Suprapubic skin (tissue), 4 donors: ENCODE measurements at regions not wholly inside any gene's neighbourhood (a gene's known extent, or its start where the extent isn't known, plus 50 kb on each side); places are given as distances from the start of the nearest gene placed in this dataset.

Experiments
- DNase-seq, 2 donors: peaks; one replicate each; pipeline ENCODE4 v3.0.0-alpha.2; 2019; ENCODE audit warnings: low spot score in 2 of 2
- H3K27ac ChIP-seq: fragments of 200-600 bp; sonication (generic); one replicate; pipeline ENCODE4 v1.5.1; 2019
- H3K27me3 ChIP-seq: fragments of 200-600 bp; sonication (generic); one replicate; pipeline ENCODE4 v1.5.1; 2019
- H3K36me3 ChIP-seq: fragments of 200-600 bp; sonication (generic); one replicate; pipeline ENCODE4 v1.5.1; 2019
- H3K4me1 ChIP-seq: fragments of 200-600 bp; sonication (generic); one replicate; pipeline ENCODE4 v1.5.1; 2019
- H3K4me3 ChIP-seq: fragments of 200-600 bp; sonication (generic); one replicate; pipeline ENCODE4 v1.5.1; 2019; ENCODE audit warnings: mild to moderate bottlenecking
- H3K9me3 ChIP-seq: fragments of 200-600 bp; sonication (generic); one replicate; pipeline ENCODE4 v1.5.1; 2019
- CTCF ChIP-seq, 2 donors: fragments of 200-600 bp in 1 of 2; fragments of 450-650 bp in 1 of 2; sonication (generic) in 1 of 2; IDR thresholded peaks; one replicate each; pipeline ENCODE4 v1.5.1; 2016 to 2019; ENCODE audit warnings: antibody characterized with exemption in 2 of 2, mild to moderate bottlenecking in 1 of 2, moderate library complexity in 1 of 2
- EP300 ChIP-seq: sonication (generic); formaldehyde crosslinking; IDR thresholded peaks from one replicate; pipeline ENCODE4 v1.6.1; 2017; ENCODE audit warnings: antibody characterized with exemption
- POLR2A ChIP-seq, 2 donors: fragments of 450-650 bp; IDR thresholded peaks; one replicate each; pipeline ENCODE4 v1.6.1; 2017; ENCODE audit warnings: antibody characterized with exemption in 2 of 2, mild to moderate bottlenecking in 2 of 2, moderate library complexity in 2 of 2
- POLR2AphosphoS5 ChIP-seq, 3 donors: sonication (generic); formaldehyde crosslinking; IDR thresholded peaks; one replicate each; pipeline ENCODE4 v1.6.1; 2017; ENCODE audit warnings: antibody characterized with exemption in 3 of 3
- WGBS: methylation state at CpG from one replicate; pipeline ENCODE4 v1.1.5; 2018; 5-methylcytosine and 5-hydroxymethylcytosine counted together

DNA sequence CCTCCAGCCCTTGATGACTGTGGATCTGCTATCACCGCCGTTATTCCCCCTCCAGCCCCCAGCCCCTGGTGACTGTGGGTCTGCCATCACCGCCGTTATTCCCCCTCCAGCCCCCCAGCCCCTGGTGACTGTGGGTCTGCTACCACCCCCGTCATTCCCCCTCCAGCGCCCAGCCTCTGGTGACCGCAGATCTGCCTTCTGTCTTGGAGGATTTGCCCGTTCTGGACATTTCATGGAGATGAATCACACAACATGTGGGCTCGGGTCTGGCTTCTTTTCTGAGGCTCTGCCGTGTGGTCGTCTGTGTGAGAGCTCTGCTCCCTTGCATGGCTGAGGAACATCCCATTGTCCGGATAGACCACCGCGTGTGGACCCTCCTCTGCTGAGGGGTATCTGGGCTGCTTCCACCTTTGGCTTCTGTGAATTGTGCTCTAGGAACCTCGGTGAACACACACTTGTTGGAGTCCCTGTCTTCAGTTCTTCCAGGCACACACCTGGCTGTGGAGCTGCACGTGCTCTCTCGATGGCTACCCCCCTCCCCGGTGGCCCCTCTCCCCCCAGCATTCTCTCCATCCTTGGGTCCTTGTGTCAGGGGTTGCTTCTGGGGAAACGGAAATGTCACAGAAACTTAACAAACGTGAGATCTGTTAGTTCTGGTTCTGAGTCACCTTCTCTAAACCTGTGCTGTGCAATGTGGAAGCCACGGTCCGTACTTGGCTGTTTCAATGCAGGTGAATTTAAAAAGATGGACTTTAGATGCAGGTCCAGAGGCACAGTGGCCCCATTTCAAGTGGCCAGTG, 105.3 kb upstream of the COL5A1 start:
- TF ChIP-seq POLR2AphosphoS5 (IDR thresholded peaks at IDR 0.05) (no peak), CTCF (IDR thresholded peaks at IDR 0.05) (no peak), EP300 (no peak), POLR2A (IDR thresholded peaks at IDR 0.05) (no peak)
- H3K27me3 ChIP-seq = peaks cover 33% of the 10 kb centered on the region
- no peak overlapping the region for H3K27ac ChIP-seq
- WGBS = 44% methylated on average over 14 of the region's 22 CpGs
- no peak overlapping the region for H3K4me3 ChIP-seq
- no peaks in the 10 kb centered on the region for H3K9me3 ChIP-seq
- no peak for DNase-seq
- H3K36me3 ChIP-seq = no peaks in the 10 kb centered on the region
- H3K4me1 ChIP-seq = peaks cover 4% of the 10 kb centered on the region

DNA sequence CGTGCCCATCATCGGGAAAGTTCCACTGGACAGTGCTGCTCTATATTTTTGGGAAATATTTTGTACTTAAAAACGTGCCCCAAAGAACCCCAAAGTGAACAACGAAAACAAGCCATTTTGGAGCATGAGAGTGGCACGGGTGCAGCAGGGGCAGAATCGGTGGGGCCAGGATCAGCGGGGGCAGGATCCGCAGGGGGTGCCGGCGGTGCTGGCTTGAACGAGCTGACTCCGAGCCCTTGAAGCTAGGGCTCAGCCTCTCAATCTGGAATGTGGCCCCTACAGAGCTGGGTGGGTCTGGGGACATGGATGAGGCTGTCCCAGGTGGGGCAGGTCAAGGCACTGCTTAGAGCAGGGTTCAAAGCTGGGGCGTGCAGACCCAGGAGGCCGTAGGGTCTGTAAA, 104.7 kb upstream of the COL5A1 start:
- WGBS = 92% methylated on average over 13 of the region's 14 CpGs
- Histone ChIP-seq H3K36me3 (no peaks in the 10 kb centered on the region), H3K4me1 (peaks cover 4% of the 10 kb centered on the region), H3K27me3 (peaks cover 33% of the 10 kb centered on the region), H3K4me3 (no peak overlapping the region), H3K9me3 (no peaks in the 10 kb centered on the region), H3K27ac (no peak overlapping the region)
- no peak for DNase-seq
- TF ChIP-seq POLR2AphosphoS5 (IDR thresholded peaks at IDR 0.05) (no peak), POLR2A (IDR thresholded peaks at IDR 0.05) (no peak), CTCF (IDR thresholded peaks at IDR 0.05) (no peak), EP300 (no peak)

DNA sequence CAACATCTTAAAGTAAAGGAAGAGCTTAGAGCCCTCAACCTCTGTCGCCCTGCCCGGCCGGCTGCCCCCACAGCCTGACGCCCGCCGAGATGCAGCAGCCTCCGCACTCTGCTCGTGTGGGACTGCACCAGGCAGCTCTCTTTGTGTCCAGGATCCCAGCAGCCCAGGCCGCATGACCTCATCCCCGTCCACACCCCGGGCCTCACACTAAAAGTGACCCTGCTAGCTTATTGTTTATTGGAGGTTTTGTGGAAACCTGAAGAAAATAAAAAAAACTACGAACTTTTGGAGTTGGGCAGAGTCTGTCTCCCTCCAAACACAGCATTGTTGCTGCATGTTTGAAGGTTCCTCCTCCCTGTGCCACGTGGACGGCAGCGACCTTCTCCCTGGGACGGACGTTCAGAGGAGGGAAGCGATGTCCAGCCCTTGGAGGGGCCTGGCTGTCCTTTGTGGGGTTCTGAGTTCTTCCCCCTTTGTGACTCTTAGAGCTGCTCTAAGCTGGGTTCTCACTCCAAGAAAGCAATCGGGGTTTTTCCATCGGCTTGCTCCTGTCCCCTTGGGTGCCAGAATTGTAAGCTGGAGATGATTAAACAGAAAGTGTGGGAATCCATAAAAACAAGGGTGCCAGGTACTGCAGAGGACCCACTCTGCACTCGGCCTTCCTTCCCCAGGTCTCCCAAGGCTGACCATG, 103.5 kb upstream of the COL5A1 start:
- Histone ChIP-seq H3K27me3 (peaks cover 33% of the 10 kb centered on the region), H3K36me3 (no peaks in the 10 kb centered on the region), H3K9me3 (no peaks in the 10 kb centered on the region), H3K27ac (peak overlapping the region; percentile 59), H3K4me3 (no peak overlapping the region), H3K4me1 (peaks cover 4% of the 10 kb centered on the region)
- TF ChIP-seq EP300 (no peak), POLR2AphosphoS5 (IDR thresholded peaks at IDR 0.05) (no peak), POLR2A (IDR thresholded peaks at IDR 0.05) (no peak), CTCF (IDR thresholded peaks at IDR 0.05) (no peak)
- 51% methylated on average over 15 of the region's 21 CpGs for WGBS
- DNase-seq = no peak

DNA sequence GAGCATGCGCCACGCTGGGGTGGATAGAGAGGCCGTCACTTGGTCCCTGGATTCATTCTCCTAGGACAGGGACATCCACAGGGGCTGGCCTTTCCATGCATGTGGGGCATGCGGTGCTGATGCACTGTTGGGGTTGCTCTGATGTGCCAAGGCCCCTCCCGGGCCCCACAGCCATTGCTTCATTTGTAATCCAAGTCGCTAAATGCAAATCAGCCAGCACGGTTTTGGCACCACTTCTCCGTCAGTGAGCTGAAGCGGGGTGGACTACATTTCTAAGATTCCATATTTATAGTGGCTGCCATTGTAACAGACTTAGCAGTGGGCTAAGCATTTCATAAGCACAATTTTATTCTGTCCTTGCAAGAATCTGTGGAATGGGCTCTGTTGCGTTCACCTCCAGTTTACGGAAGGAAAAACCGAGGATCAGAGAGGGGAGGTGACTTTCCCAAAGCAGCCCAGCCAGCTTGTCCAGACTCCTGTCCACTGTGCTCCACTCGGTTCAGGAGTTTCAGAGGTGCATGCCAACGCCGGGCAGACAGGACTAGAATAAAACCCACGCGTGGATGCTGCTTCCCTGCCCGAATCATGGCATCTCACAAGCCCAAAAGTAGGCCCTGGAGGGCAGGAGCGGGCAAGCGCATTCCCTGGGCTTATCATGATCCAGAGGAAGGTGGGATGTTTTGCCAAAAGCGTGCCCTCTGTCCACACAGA, 102.6 kb upstream of the COL5A1 start:
- TF ChIP-seq POLR2A (IDR thresholded peaks at IDR 0.05) (no peak), POLR2AphosphoS5 (IDR thresholded peaks at IDR 0.05) (peak in 1 of 3 donors; percentile 40)
- DNase-seq = no peak
- 52% methylated on average over 21 of the region's 21 CpGs for WGBS
- Histone ChIP-seq H3K36me3 (no peaks in the 10 kb centered on the region), H3K27ac (peak overlapping the region; percentile 59), H3K4me1 (peaks cover 4% of the 10 kb centered on the region), H3K9me3 (no peaks in the 10 kb centered on the region), H3K27me3 (peaks cover 33% of the 10 kb centered on the region), H3K4me3 (no peak overlapping the region)

DNA sequence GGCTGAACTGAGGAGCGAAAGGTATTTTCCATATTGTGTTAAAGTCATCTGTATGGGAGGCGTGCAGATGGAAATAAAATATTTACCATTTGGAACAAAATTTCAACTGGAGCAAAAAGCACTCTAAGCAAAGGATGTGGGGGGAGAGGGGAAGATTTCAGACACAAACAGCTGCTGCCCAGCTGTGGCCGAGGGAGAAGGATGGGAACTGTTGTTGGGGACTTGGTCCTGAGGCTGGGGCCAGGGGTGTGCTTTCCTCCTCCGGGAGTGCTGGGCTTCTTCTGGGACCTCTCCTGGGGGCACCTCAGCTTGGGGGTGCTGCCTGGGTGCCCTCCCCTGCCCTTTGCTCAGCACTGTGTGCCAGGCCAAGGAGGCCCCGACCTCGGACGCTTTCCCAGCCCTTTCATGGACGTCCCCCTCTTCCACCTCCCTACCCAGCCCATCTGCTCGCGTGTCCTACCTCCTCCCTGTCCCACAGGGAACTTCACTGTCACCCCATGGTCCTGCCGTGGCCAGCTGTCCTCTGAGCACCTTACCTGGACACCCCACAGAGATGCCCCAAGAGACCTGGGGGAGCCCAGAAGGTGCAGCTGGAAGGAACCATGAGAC, 101.9 kb upstream of the COL5A1 start:
- peaks cover 29% of the 10 kb centered on the region for H3K27me3 ChIP-seq
- no peak for DNase-seq
- H3K27ac ChIP-seq = no peak overlapping the region

More for the DNA sequence above, 101.9 kb upstream of the COL5A1 start:
- Histone ChIP-seq H3K4me1 (peaks cover 4% of the 10 kb centered on the region), H3K4me3 (no peak overlapping the region), H3K36me3 (no peaks in the 10 kb centered on the region), H3K9me3 (no peaks in the 10 kb centered on the region)
- WGBS = 60% methylated on average over 10 of the region's 11 CpGs
- TF ChIP-seq CTCF (IDR thresholded peaks at IDR 0.05) = no peak
- TF ChIP-seq POLR2AphosphoS5 (IDR thresholded peaks at IDR 0.05) = no peak
- no peak for TF ChIP-seq EP300
- TF ChIP-seq POLR2A (IDR thresholded peaks at IDR 0.05) = no peak
